A204.1 (cell line): ENCODE measurements at regions not wholly inside any gene's neighbourhood (a gene's known extent, or its start where the extent isn't known, plus 50 kb on each side); places are given as distances from the start of the nearest gene placed in this dataset.
A peak's percentile ranks its signal among the peaks of the same experiment; 100 is the strongest.

Experiments
- FAIRE-seq: peaks from 2 replicates; lab custom pipeline; 2012; peaks lifted over from hg19 to GRCh38; lab: Jason Lieb, UNC

DNA sequence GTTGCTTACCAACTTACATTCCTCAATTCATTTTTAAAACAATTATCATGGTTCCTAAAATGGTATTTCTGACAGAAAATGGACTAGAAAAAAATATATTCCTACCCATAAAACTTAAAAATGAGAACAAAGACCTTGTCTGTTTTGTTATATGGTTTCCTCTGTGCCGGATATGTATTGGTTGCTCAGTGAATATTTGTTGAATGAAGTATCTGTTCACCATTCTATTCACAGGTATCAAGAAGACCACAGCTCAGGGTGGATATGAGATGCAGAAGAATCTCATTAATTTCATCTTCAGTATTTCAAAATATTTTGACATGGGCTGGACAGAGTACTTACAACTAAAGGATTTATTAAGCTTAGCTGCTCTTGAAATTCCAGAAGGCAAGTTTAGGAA is 58.1 kb downstream of the TUSC7 start:
- FAIRE-seq: no peak

DNA sequence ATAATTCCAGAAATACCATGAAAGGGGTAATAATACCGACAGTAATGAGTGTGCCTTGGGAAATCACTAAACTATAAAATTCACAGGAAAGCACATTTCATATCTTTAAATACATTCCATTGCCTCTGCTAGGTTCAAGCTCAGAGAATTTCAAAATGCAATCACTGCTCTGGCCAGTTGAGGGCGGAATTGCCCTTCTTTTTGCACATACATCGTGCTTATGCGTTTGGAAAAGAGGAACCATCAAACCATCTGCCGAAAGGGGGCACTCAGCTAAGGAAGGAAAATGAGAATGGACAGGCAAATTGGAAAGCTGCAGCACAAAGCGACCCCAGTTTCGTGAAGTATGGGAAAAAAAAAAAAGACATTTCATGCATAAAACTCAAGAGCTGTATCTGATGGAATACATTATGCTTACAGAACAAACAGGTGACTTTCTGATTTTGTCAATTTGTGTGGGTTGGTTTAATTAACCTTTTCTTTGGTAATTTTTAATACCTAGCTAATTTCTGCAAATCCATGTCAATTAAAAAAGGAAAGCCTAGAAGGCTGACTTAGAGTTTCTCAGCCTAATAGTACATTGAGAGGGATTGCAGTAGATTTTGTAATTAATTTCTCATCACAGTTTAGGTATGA is 61.4 kb downstream of the TUSC7 start:
- peak; percentile 94 for FAIRE-seq

DNA sequence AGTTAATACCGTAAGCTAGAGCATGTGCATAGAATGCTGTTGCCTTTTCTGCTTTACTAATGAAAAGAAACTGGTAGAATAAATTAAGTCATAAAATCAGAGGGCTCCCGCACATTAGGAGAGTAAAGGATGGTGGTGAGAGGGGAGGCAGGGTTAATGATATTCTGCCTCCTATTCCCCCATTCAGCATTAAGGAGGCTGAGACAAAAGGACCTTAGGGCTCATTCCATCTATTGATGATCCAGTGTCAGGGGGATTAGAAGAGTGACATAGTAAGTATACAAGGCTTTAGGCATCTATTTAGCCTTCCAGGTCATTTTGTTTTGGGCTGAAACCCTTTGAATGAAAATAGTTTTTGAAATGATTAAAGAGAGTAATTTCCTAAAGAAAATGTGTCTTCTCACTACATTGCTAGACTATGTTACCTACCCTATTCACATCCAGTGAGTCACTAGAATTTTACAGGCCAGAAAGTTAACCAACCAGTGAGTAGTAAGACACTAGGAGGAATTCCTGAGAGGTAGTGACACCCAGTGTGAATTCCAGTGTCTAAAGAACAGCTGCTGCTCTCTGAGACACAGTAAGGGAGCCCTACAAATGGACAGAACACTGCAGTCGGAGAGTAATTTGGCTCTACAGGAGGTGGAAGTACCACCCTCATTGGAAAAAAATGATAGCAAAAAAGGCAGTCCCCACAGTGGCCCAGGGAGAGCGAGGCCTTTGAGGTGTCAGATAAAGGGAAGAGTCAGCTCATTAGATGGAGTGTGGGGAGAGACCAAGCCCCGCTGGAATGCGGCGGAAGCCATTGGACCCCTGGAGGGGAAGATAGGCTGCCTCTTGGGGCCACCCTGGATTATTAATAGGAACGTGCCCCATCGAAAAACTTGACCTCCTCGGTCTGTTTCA is 67.6 kb downstream of the TUSC7 start:
- no peak for FAIRE-seq

DNA sequence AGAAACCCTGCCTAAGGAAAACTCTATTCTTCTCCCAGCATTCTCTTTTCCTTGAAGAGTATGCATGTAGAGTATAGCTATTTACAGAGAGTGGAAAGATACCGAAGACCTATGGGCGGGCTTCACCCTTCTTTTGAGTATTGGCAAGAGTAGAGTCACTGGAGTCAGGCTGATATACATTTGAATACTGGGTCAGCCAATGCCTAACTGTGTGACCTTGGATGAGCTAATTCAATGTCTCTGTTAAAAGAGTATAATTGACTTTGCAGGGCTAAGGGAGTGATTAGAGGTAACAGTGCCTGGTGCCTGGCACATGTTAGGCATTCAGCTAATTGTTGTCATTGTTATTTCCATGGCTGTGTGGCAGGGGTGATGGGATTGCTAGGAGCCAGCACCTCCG is 75.6 kb downstream of the TUSC7 start:
- FAIRE-seq: no peak

DNA sequence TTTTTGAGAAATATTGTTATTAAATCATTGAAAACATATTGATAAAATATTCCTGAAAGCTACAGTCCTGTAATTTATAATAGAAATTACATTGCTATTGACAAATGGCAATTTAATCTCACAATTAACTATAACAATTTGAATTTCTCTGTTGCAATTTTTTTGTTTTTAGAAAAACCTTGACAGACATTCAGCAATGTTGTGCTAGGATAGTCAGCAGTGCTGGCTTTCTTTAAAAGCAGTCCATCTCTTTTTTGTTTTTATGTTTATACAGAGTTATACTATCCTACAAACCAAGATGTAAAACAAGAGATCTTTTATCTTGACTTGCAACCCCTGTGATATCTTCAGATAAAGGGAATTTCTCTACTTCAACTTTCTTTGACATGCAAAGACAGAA is 93.1 kb downstream of the TUSC7 start:
- FAIRE-seq: no peak

DNA sequence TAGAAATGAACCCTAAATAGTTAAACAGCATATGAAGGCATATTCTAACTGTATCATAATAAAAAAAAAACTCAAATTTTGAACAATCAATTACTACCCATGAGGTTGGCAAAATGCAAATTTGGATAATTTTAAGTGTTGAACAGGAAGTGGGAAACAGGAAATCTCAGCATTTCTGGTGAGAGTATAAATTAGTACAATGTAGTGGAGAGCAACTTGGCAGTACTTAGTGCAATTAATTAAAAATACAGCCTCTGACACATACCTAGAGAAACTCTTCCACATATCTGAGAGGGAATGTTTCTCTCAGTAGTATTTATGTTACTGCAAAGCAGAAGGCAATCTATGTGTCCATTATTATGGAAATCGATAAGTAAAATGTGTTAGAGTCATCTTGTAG is 96.8 kb downstream of the TUSC7 start:
- FAIRE-seq: no peak

DNA sequence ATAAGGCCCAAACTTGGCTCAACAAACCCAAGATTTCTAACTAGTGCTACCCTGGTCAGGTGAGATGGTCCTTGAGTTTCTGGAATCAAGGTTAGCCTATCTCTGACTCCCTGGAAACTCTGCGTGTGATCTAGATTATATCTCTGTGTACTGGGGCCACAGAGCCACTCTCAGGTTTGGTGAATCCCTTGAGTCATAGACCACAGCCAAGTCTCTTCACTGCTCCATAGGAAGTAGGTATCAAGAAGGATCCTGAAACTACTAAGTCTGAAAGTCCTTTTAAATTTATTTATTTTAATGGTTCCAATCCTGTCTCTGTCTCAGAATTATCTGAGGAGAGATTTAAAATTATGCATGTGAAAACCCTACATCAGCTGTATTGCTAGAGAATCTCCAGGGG is 99.1 kb downstream of the TUSC7 start:
- no peak for FAIRE-seq

DNA sequence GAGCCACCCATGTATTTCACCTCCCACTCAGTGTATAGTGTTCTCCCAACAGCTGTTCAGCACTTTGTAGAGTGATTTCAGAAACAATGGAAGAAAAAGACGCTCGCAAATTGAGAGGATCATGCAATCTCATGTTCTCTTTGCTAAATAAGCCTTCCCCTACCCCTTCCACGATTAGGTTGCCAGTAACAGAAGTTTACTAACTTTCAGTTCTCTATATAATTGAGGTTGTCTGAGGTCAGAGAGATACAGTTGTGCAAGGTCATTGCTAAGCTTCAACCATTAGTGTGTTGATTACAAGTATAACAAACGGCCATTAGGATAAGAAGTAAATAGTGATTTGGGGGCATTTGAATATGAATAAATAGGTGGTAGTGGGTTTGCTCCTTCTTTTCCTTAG is 99.6 kb downstream of the TUSC7 start:
- FAIRE-seq: no peak

DNA sequence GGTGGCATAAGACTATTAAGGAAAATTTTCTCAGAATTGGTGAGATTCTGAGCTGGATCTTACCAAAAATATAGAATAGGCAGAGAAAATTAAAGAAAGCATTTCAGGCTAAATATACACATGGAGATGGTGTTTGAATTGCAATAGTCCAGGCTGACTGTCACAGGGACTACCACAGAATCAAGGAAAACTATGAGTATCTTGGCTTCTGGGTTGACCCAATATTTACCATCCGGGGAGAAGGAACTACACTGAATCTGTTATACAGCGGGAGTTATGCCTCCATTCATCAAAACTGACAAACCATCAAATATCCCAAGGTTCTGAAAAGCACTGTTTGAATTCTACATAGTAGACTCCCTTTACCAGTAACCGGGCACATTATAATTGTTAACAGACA is 102.2 kb downstream of the TUSC7 start:
- no peak for FAIRE-seq

DNA sequence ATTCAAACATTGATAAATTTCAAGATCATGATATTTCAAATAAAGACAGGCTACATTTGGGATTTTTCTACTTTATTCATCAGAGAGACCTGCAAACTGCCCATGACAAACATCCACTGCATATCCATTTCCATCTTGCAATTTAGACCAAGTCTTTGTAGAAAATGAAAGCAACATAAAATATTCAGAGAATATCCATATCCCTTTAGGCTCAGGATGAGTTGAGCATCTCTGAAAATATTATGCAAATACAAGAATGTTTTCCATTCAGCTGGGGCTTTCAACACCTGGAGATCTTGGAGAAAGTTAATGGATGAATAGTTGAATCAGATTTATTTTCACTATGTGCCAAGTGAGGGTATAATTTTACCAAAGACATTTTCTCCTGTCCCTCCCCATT is 103.4 kb downstream of the TUSC7 start:
- no peak for FAIRE-seq

DNA sequence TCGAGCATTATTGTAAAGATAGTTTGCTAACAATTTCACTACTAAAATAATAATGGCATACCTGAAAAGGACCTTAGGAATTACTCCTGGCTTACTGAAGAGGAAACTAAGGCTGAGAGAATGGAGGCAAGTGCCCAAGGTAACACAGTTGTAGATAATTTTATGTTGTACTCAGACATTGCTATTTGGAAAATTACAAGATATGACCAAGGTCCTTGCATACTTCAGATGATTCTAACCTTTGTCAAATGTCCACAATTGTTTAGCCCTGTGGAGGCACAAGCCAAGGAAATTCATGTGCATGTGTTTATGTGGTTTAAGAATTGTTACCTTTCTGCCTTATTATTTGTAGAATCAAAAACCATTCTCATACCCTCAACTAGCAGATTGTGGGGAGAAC is 105.7 kb downstream of the TUSC7 start:
- no peak for FAIRE-seq

DNA sequence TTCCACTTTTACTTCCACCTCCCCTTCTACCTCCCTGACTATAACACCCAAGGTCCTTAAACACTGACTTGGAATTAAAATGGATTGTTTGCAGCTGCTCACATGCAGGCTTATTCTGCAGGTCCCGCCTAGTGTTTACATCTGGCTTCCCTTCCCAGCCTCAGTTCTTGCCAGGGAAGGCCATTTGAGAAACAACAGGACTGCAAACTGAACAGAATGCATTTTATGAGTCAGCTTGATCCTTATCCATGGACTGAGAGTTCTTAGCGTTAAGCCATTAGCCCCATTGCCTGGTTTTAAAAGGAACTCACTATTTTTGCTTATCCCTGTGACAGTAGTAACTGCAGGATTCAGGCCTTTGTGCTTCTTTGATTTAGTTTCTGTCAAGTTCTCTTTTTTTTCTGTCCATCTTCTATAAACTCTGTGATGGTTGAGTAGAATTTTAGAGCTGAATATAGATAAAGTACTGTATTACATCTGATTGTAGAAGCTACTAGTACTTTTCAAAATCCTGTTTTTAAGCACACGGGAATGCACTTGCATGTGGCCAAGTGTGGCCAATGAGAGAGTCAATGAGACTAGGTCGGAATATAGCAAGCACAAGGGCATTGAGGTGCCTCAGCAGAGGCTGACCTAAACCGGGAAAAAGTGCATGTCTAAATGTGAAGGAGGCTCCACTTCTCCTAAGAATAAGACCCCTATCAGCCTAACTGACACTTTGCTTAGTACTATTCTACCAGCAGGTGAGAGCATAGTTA is 106.4 kb downstream of the TUSC7 start:
- FAIRE-seq: no peak

DNA sequence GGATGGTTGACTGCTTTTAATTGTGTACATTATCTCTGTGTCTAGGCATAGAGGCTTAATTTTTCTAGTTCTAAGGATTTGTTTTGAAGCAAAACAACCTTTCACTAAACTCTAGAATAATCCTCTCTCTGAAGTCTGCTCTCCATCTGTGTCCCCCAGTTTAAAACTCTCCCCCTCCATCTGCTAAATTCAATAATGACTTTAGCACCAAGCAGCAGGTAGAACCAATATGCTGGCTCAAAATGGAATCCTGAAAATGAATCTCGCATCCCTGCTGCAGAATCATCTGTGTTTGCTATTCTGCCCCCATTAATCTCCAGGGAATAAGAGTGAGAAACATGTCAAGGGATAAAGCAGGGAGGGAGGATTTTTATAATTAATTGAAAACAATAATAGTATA is 111.8 kb downstream of the TUSC7 start:
- no peak for FAIRE-seq

DNA sequence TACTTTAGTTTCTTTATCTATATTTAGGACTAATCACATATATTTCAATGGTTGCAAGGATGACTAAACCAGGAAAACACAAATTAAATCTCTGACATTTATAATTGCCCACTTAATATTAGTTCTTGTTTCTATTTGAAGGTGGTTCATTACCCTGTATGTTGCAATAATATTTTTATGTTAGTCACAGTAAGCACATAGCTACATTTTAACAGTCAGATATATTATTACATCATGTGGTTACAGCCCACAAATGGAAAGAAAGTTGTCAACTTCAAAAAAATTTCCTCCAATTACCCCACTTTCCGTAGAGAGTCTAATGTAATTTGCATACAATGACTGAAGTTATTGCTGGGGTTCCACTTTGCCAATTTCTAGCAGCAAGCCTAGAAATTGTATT is 114.6 kb downstream of the TUSC7 start:
- FAIRE-seq: no peak

DNA sequence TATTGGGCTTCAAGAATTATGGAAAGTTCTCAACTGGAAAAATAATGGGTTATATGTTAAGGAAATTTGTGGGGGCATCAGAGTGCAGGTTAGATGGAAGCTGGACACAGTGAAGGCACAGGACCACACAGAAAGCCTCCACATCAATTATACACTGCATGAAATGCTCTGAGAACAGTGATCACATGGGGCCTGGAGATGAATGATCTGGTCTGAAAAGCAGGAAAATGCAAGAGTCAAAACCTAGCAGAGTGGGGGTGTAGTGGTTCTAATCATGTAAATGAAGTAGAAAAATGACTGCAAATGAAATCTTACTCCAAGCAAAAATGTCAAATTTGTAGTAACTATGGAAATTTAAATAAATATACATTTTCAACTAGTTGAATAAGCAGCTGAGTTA is 123.6 kb downstream of the TUSC7 start:
- no peak for FAIRE-seq

DNA sequence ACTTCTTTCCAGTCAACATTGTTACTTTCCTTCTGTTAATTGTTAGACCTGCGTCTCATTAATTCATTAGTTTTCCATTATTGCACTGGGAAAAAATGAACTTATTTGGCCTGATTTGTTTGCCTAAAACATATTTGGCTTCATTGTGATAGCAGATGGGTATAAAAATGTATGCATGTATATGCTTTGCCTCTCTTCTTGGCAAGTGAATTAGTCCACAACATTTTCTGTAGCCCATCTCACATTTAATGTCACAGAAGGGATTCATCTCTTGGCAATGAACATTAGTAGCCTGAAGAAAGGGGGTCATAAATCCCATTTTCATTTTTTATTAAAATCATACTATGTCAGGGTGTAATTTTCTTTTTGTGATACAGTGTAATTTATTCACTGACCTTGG is 125.2 kb downstream of the TUSC7 start:
- FAIRE-seq: no peak

DNA sequence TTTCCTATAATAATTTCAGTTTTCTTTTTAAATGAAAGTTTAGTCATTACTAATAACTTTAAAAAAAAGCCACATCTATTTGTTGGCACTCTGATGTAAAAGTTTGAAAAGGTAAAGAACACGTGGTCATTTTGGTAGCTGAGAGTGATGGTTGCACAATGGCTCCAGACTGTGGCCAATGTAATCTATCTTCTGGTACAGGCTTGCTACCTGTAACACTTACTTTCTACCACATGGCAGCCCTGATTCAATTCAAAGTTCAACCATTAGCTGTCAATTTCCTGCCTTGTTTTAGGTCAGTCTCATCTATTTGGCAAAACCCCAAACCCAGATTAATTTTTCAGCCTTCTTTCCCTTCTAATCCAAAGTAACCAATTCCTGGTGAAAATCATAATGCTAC is 126.1 kb downstream of the TUSC7 start:
- no peak for FAIRE-seq

DNA sequence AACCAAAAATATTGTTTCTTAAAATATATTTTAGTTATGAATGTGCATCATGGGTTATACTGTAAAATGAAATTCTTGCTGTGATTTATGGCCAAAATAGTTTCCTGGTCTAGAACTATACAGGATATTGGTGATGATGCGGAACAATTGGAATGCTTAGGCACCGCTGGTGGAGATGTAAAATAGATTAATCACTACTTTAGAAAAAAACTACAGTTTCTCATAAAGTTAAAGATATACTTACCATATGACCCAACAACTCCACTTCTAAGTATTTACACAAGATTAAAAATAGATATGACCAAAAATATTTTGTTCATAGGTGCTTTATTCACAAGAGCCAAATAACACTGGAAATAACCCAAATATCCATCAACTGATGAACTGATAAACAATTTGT is 126.7 kb downstream of the TUSC7 start:
- no peak for FAIRE-seq

DNA sequence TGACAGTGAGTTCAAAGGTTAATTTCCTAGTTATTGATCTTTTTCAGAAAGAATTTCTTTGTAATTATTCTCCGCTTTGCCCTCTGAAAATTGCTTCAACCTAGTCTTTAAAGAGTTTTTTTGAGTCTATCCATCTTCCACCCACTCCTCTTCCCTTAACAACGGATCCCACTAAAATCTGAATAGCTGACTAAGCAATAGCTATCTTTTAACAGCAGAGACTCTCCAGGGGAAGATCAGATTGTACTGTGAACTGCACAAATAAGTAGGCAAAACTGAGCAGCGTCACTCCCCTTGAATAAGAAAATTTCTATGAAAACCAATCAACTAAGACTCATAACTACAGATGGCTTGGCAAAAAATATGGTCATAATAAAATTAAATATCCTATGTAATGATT is 127.9 kb downstream of the TUSC7 start:
- no peak for FAIRE-seq

DNA sequence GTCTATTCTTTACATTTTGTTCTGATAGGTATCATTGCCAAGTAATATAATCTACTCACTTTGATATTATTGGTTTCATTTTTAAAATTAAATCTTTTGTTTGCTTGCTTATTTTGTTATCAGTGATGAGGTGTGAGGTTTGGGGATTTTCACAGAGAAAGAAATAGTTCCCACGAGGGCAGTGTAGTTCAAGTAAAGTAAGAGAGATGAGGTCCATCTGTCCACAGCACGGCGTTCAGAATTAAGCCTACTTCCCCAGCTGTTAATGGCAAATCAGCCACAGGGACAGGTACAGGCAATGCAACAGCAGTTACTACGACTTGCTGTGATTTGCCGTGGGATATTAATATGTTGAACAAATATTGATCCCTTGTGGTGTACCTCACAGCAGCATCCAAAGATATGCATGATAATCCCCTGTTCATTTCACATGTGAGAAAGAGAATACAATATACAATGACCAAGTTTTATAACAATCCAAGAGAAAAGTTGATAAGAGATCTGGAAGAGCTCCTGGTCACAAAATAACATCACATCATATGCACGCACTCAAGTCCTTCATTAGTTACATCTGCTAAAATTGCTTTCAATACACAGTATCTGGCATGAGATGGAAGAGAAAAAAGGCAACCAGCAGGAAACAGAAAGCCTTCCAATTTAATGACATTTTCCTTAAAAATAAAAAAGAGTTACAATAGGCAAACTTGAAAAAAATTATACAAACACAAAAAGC is 131.6 kb downstream of the TUSC7 start:
- FAIRE-seq: no peak

DNA sequence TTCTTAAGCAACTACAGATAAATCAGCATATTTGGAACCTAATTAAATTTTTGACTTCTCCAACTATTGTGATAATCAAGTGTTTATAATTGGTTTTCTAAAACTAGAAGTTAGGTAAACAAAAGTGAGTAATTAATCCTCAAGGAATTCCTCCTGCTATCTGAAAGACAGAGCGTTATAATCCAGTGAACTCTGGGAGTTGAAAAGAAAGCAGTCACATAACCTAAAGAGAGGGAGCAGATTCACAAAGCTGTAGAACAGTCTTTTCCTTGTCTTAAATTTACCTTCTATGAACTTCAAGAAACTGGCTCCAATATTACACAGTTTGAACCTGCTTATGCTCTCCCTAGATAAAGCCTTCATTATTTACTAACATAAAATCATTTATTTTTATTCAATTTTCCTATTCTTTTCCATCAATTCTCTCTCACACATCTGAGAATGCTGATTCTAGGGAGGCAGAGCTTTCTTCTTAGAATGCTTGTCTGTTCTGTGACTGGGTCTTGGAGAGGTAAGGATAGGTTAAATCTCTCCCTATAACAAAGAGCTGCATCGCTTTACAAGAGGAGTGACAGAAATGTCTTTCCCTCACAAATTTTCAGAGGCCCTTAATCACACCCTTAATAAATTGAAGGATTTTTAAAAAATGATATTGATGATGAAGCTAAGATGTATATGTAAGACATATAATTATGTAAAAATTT is 132.8 kb downstream of the TUSC7 start:
- no peak for FAIRE-seq

DNA sequence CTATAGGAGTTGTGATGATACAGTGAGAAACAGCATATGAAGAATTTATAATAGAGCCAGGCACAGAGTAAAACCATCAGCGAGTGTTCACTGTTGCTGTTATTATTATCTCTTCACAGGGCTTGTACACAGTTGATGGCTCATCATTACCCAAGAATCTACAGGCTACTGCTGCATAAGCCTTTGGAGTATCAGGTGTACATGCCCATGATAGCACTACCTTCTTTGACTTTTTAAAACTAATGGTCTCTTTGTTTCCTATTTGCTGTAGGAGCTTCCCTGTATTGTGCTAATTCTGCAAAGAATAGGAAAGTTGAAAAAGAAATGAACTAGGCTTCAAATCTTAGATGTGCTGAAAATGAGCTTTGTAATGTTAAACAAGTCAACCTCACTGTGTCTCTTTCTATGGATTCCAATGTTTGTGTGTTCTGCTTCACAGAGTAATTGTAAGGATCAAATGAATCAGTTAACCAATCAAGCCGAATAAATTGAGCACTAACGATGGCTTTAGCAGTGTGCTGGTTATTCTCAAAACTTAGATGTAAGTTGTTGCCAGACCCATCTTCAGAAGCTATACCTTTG is 138.8 kb downstream of the TUSC7 start:
- no peak for FAIRE-seq
